ENCODE measurements at regions not wholly inside any gene's neighbourhood (a gene's known extent, or its start where the extent isn't known, plus 50 kb on each side); places are given as distances from the start of the nearest gene placed in this dataset.
"Not testable (repeated sequence)": the region's sequence is repeated elsewhere in the genome, so short reads cannot be mapped to it uniquely, and the experiment has no call there.

GRCh38 chr12:113577464-113578129, 105.9 kb upstream of the LHX5 start:
- H3K4me3 ChIP-seq (ENCODE audit: low read depth, low read length): no peak overlapping the region

DNA sequence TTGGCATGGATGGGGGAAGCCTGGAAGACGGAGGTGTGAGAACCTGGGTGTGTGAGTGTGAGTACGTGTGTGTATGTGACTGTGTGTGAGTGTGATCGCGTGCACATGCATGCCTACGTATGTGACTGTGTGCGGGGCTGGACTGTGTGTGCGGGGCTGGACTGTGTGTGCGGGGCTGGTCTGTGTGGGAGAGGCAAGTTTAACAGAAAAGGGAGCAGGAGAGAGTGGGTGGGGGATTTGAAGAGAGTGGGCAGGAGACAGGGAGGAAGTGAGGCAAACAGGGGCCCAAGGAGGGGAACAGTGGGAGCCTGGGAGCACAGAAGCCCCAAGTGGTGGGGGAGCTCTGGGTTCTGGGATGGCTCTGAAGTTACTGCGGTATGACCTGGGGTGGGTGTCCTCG, 103.7 kb upstream of the LHX5 start:
- no peak overlapping the region for H3K4me3 ChIP-seq (ENCODE audit: low read depth, low read length)

- H3K4me3 ChIP-seq (ENCODE audit: low read depth, low read length): no peak overlapping the region
These were observed 101.5 kb upstream of the LHX5 start for GRCh38 chr12:113573148-113573547.

GRCh38 chr12:113571713-113572112, 100.0 kb upstream of the LHX5 start:
- H3K4me3 ChIP-seq (ENCODE audit: low read depth, low read length): no peak overlapping the region

DNA sequence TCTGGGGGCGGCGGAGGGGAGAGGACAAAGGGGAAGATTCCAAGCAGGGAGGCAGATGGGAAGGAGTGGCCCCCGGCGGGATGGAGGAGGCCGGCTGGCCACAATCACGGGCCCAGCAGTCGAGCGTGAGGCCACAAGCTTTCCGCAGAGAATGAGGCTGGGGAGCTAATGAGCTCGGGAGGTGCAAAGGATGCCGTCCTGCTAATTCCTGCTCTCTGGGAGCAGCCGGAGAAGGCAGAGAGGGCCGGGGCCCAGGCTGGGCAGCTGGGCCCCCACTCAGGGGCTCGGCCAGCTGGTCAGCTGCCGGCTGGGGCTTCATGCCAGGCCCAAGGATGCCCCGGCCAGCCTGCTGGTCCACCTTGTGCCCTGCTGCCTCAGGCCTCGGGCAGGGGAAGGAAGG, 98.1 kb upstream of the LHX5 start:
- no peak overlapping the region for H3K4me3 ChIP-seq (ENCODE audit: low read depth, low read length)

DNA sequence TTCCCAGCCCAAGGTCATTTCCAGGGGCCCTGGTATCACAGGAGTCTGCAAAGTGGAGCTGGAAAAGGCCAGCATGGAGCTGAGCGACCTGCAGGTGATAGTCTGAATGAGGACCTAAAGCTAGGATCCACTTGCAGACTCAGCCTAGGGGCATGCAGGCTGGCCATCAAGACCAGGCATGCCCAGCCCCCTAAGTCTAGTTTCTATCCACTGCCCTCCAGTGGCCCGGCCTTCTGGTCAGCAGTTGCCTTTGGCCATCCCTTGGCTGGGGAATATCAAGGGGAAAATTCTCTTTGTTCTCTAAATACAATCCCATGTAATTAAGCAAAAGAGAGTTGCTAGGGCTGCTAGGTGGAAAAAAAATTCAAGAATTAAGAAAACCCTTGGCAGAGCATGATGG, 96.3 kb upstream of the LHX5 start:
- H3K4me3 ChIP-seq (ENCODE audit: low read depth, low read length): no peak overlapping the region

- no peak overlapping the region for H3K4me3 ChIP-seq (ENCODE audit: low read depth, low read length)
These were observed 93.7 kb upstream of the LHX5 start for GRCh38 chr12:113565368-113565767.

DNA sequence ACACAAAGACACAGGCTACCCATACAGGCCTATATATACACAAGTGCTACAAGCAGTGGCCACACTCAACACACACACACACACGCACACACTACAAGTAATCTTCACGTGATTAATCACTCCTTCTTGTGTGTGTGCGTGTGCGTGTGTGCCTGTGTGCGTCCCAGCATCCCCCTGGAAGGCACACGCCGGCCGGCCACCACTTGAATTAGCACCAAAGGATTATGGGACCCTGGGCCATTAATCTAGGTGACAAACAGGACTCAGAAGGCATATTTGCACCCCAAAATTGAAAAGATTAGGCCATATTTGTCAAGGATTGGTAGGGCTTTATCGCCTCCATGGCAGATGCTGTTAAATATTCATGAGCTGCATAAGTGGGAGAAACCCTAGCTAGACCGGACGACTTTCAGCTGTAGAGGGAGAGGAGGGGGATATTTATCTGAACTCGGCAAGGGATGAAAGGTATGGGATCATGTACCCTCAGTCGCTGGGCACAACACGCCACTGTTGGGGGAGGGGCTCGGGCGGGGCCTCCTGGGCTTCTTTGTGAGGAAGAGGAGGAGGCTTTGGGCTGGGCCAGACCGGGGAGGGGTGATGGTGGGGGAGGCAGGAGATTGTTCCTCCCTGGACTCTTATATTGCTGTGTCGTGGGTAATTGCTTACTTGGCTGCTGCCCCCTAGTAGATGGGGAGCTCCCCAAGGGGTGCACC, 89.6 kb upstream of the LHX5 start:
- H3K4me3 ChIP-seq (ENCODE audit: low read depth, low read length): no peak overlapping the region

- H3K4me3 ChIP-seq (ENCODE audit: low read depth, low read length): no peak overlapping the region
These were observed 87.8 kb upstream of the LHX5 start for GRCh38 chr12:113559466-113559865.

DNA sequence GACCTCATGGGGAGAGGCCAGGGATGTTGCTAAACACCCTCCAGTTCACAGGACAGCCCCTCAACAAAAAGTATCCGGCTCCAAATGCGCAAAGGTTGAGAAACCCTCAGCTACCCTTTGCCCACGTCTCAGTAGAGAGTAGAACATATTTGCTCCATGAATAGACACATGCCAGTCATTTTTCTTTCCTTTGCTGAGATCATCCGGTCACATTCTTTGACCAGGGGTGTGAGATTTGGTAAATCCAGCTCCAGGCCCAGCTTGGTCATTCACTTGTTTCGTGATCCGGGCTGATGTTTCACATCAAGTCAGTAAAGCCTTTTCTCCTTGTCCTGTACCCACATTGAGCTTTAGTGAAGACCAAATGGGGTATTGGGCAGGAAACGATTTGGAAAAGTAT, 83.6 kb upstream of the LHX5 start:
- H3K4me3 ChIP-seq (ENCODE audit: low read depth, low read length): no peak overlapping the region

DNA sequence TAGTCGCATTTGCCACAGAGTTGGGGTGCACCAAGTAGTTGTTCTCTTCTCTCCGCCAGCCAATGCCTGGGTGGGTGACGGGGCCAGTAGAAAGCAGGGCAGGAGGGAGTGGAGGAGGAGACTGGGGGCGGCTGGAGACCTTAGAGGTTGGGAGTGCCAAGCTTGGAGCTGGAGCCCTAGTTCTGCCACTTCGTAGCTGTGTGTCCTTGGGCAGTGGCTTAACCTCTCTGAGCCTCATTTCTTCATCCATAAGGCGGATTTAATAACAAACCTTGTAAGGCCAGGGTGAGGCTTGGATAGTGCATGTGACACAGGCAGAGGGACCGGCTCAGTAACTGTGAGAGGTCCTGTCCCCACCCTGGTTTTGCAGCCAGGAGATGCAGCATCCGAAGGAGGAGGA, 81.1 kb upstream of the LHX5 start:
- H3K4me3 ChIP-seq (ENCODE audit: low read depth, low read length): no peak overlapping the region

DNA sequence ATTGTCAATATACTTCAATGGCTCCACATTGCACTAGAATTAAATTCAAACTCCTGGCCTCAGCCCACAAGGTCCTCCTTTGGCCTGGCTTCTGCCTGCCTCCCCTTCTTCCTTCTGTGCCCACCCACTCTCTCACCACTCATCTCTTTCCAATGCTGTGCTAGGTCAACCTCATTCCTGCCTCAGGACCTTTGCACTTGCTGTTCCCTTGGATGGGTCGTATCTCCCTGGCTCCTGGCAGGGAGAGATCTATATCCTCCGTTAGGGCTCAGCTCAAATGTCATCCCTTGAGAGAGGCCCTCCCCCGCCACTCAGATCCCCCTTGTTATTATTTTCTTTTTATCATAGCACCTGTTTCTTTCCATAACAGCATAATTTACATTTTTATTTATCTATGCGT, 79.9 kb upstream of the LHX5 start:
- no peak overlapping the region for H3K4me3 ChIP-seq (ENCODE audit: low read depth, low read length)

DNA sequence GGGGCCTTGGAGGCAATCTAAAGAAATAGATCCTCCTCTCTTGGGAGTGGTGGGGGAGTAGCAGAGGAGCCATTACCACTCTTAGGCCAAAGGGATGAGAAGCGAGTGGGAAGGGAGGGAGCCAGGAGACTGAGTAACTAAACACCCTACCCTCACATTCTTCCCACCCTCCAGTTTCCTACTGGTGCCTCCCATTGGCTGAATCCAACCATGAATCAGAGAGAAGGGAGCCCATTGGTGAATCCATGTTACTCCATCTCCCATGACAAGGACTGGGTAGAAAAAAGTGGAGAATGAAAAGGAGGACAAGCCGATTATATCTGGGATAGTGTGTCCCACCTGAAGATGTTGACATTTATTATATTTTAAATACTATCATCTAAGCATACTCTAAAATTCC, 76.8 kb upstream of the LHX5 start:
- no peak overlapping the region for H3K4me3 ChIP-seq (ENCODE audit: low read depth, low read length)

GRCh38 chr12:113546916-113547863, 75.5 kb upstream of the LHX5 start:
- no peak overlapping the region for H3K4me3 ChIP-seq (ENCODE audit: low read depth, low read length)

GRCh38 chr12:113537751-113538087, 66.0 kb upstream of the LHX5 start:
- H3K4me3 ChIP-seq (ENCODE audit: low read depth, low read length): no peak overlapping the region

- H3K4me3 ChIP-seq (ENCODE audit: low read depth, low read length): no peak overlapping the region
These were observed 65.5 kb upstream of the LHX5 start for GRCh38 chr12:113537046-113537750.

DNA sequence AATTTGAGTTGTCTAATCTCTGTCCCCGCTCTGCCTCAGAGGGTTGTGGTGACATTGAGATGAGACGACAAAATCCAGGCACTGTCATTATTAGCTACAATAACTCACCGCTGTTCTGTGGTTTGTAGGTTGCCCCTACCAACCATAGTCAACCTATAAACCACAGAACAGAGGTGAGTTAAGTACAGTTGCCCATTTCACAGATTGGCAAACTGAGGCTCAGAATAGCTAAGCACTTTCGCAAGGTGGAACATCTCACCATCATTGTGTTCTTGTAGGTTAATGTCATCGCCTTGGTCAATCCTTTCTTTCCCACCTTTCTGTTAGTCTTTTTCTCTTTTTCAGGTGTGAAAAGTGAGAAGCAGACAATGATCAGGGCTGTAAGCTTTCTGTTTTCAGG, 63.4 kb upstream of the LHX5 start:
- H3K4me3 ChIP-seq (ENCODE audit: low read depth, low read length): no peak overlapping the region

- no peak overlapping the region for H3K4me3 ChIP-seq (ENCODE audit: low read depth, low read length)
These were observed 62.9 kb upstream of the LHX5 start for GRCh38 chr12:113534555-113534954.

GRCh38 chr12:113533842-113534375, 62.2 kb upstream of the LHX5 start:
- no peak overlapping the region for H3K4me3 ChIP-seq (ENCODE audit: low read depth, low read length)

- H3K4me3 ChIP-seq (ENCODE audit: low read depth, low read length): no peak overlapping the region
These were observed 60.6 kb upstream of the LHX5 start for GRCh38 chr12:113532292-113532691.

GRCh38 chr12:113531073-113531472, 59.4 kb upstream of the LHX5 start:
- H3K4me3 ChIP-seq (ENCODE audit: low read depth, low read length): not testable (repeated sequence)

Data from iPS-11a (cell line).